ENCODE measurements at regions not wholly inside any gene's neighbourhood (a gene's known extent, or its start where the extent isn't known, plus 50 kb on each side); places are given as distances from the start of the nearest gene placed in this dataset.

- intact Hi-C loops (cut with DNase I) = no loop called here
- H3K27me3 ChIP-seq (ENCODE audit: low read depth) = no peaks in the 10 kb centered on the region
- H3K4me3 ChIP-seq = no peak overlapping the region
- TF ChIP-seq, protein P1, sequence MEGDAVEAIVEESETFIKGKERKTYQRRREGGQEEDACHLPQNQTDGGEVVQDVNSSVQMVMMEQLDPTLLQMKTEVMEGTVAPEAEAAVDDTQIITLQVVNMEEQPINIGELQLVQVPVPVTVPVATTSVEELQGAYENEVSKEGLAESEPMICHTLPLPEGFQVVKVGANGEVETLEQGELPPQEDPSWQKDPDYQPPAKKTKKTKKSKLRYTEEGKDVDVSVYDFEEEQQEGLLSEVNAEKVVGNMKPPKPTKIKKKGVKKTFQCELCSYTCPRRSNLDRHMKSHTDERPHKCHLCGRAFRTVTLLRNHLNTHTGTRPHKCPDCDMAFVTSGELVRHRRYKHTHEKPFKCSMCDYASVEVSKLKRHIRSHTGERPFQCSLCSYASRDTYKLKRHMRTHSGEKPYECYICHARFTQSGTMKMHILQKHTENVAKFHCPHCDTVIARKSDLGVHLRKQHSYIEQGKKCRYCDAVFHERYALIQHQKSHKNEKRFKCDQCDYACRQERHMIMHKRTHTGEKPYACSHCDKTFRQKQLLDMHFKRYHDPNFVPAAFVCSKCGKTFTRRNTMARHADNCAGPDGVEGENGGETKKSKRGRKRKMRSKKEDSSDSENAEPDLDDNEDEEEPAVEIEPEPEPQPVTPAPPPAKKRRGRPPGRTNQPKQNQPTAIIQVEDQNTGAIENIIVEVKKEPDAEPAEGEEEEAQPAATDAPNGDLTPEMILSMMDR (IDR thresholded peaks at IDR 0.05) = no peak
- H3K36me3 ChIP-seq = no peaks in the 10 kb centered on the region
- ATAC-seq (no peak), DNase-seq (no peak)
- H3K4me1 ChIP-seq = no peaks in the 10 kb centered on the region
- no peak overlapping the region for H3K27ac ChIP-seq
- no peaks in the 10 kb centered on the region for H3K9me3 ChIP-seq
Observed at GRCh38 chr2:223668302-223668998, 66.3 kb upstream of the SCG2 start.

DNA sequence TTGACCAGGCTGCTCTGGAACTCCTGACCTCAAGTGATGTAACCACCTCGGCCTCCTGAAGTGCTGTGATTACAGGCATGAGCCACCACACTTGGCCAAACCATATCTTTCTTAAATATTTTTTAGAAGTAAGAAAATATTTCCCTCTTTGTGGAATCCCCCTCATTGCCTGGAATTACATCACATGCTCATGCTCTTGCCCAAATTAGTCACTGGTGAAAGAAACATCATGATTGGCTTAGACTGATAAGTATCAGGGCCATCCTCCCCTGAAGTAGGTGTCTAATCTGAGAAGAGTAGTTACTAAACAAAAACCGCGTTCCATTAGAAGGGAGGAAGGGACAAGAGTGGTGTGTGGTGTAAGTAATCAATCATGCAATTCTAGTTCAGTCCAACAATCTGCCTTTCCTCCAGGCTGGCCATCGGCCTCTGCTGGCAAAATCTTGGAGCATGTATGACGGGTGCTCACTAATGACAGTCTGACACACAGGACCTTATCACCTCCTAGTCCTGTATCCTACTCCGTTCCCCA lies 52.3 kb upstream of the SCG2 start:
- no peaks in the 10 kb centered on the region for H3K27me3 ChIP-seq (ENCODE audit: low read depth)
- no peaks in the 10 kb centered on the region for H3K4me1 ChIP-seq
- no peaks in the 10 kb centered on the region for H3K9me3 ChIP-seq
- H3K36me3 ChIP-seq = no peaks in the 10 kb centered on the region
- no peak overlapping the region for H3K27ac ChIP-seq
- no peak overlapping the region for H3K4me3 ChIP-seq
- intact Hi-C loops (cut with DNase I) = no loop called here
- no peak for DNase-seq
- TF ChIP-seq, protein P1 (IDR thresholded peaks at IDR 0.05) = no peak
- no peak for ATAC-seq

DNA sequence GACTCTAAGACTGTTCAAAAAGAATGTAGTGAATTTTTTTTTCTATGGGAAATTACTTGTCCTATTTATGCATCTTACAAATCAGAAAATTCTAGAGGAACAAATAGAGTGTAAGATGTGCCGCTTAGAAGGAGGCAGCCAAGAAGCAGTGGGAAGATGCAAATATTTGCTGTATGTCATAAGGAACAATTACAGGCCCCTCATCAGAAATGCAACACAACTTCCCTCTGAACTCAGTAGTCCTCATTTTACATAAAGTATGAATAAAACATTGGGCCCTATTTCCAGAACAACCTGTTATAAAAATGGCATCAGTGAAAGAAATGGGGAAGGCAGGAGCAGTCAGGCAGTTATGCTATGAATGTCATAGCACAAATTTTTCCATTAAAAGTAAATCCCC lies 50.7 kb upstream of the SCG2 start:
- TF ChIP-seq, protein P1 (IDR thresholded peaks at IDR 0.05) = no peak
- Histone ChIP-seq H3K27me3 (ENCODE audit: low read depth) (no peaks in the 10 kb centered on the region), H3K36me3 (no peaks in the 10 kb centered on the region), H3K4me1 (no peaks in the 10 kb centered on the region), H3K27ac (no peak overlapping the region), H3K9me3 (no peaks in the 10 kb centered on the region), H3K4me3 (no peak overlapping the region)
- no peak for ATAC-seq
- intact Hi-C loops (cut with DNase I) = no loop called here
- no peak for DNase-seq

GRCh38 chr2:223652122-223652521 lies 50.0 kb upstream of the SCG2 start:
- no peaks in the 10 kb centered on the region for H3K27me3 ChIP-seq (ENCODE audit: low read depth)
- no peak overlapping the region for H3K27ac ChIP-seq
- no peaks in the 10 kb centered on the region for H3K4me1 ChIP-seq
- no peak for ATAC-seq
- no peaks in the 10 kb centered on the region for H3K9me3 ChIP-seq
- DNase-seq = no peak
- TF ChIP-seq, protein P1 (IDR thresholded peaks at IDR 0.05) = no peak
- no peaks in the 10 kb centered on the region for H3K36me3 ChIP-seq
- H3K4me3 ChIP-seq = no peak overlapping the region
- intact Hi-C loops (cut with DNase I) = no loop called here
